ENCODE measurements at regions not wholly inside any gene's neighbourhood (a gene's known extent, or its start where the extent isn't known, plus 50 kb on each side); places are given as distances from the start of the nearest gene placed in this dataset.

GRCh38 chr17:77684803-77685798 lies 273.4 kb upstream of the TNRC6C start:
- no peak for DNase-seq (ENCODE audit: low read depth)

DNA sequence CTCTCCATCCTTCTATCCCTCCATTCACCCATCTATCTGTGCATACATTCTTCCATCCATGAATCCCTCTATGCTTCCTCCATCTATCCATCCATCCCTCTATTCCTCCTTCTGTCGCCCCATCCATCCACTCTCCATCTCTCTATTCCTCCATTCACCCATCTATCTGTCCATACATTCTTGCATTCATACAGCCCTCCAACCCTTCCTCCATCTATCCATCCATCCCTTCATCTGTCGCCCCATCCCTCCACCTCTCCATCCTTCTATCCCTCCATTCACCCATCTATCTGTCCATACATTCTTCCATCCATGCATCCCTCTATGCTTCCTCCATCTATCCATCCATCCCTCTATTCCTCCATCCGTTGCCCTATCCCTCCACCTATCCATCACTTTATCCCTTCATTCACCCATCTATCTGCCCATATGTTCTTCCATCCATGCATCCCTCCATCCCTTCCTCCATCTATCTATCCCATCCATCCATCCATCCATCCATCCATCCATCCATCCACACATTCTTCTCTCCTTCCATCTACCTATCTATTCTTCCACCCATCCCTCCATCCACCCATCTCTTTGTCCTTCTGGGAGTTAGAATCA lies 272.5 kb upstream of the TNRC6C start:
- no peak for DNase-seq (ENCODE audit: low read depth)

GRCh38 chr17:77686903-77687302 lies 271.6 kb upstream of the TNRC6C start:
- DNase-seq (ENCODE audit: low read depth): no peak

DNA sequence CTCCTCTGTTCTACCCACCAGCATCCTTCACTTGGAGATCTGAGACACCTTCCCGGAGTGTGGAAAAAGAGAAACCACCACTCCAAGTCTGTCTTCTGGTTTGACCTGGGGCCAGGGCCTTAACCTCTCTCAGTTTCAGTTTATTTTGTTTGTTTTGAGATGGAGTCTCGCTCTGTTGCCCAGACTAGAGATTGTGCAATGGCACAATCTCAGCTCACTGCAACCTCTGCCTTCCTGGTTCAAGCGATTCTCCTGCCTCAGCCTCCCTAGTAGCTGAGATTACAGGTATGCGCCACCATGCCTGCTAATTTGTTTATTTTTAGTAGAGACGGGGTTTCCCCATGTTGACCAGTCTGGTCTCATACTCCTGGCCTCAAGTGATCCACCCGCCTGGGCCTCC lies 271.1 kb upstream of the TNRC6C start:
- DNase-seq (ENCODE audit: low read depth): no peak

GRCh38 chr17:77687921-77688320 lies 270.6 kb upstream of the TNRC6C start:
- no peak for DNase-seq (ENCODE audit: low read depth)

- no peak for DNase-seq (ENCODE audit: low read depth)
These were observed 270.1 kb upstream of the TNRC6C start for GRCh38 chr17:77688369-77688768.

DNA sequence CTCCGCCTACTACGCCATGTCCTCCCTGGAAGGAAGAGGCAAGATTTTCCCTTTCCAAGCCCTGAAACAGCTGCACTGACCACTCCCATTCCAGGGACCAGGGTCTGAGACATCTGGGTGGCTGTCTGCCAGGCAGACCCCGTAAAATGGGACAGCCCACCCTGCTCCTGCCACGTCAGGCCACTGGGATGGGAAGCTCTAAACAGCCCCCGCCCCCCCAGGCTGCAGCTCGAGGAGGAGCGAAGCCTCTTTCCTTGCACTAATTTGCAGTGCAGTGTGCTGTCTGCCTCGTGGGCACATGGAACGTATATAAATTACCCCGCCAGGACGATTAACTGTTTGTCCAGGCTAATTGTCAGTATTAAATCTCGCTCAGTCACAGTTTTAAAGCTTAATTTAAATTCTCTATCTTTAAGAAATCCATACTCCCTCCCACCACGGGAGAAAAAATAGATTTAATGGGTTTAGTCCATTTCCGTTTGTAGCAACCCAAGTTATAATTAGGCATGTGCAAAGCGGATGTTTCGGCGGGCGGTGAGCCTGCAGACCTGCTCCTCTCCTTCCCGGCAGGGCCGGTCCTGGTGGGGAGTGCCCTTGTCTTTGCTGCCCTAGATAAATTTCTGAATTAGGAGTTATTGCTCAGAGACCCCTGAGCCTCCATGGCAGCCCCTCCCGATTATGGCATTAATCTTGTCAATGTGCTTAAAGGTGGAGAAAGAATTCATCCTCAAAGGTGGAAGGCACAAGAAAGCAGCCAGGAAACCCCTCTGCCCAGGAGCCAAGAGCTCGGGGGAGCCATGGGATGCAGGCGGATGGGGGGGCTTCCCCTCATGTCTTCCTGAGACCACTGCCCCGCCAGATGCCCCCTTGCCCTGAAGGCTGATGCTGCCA lies 268.0 kb upstream of the TNRC6C start:
- DNase-seq (ENCODE audit: low read depth): no peak

DNA sequence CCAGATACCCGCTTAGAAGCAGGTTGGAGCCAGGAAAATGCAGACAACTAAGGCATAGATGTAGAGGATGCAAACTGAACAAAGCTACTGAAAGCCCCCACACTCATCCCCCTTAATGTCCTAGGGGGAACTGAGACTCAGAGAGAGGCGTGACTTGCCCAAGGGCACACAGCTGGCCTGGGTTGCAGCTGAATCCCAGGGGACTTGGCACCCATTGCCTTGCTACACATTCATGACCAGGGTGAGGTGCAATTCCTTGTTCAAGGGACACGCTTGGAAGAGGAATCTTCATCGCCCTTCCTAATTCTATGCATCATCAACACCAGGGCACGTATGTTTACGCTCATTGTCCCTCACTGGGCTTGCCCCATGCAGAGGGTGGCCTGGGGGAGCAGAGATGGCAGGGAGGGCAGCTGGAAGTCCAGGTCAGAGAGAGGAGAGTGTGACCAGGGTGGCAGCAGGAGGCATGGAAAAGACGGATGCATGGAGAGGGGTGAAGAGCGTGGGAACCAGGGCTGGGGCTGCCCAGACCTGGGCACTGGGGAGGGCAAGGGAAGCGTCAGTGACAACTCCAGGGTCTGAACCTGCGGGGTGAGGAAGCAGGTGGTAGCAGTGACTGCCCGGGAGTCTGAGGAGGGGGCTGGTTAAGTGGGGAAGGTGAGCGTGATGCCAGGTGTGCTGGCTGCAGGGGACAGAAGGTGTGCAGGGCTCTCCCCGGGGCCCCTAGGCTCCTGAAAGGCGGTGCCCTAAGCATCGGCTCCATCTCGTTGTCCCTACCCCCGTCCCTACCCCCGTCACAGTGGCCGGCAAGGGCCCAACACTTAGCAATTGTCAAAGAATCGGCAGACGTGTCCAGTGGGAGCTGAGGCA lies 267.1 kb upstream of the TNRC6C start:
- DNase-seq (ENCODE audit: low read depth): no peak

DNA sequence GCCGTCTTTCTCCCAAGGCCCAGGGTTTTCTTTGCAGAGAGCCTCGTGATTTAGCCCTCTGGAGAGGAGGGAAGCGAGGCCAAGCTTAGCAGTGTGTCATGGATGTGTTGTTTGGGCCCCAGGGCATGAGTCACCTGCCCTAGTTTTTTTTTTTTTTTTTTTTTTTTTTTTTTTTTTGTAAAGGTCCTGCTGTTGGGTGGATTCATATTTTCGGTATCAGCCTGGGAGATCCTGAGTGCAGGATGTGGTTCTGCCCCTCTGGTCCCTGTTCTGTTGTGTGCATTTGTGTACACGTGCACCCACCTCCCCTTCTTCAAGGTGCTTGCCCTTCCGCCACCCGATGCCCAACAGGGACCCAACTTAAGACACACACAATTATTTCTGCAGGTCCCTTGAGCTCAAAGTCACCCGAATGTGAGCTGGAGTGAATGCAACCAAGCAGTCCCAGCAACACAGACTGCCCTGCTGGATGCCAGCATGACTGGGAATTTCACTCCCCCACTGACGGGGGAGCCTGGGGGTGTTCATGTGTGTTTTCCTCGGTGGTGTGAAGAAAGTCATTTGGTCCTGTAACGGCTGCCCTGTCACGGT lies 265.8 kb upstream of the TNRC6C start:
- DNase-seq (ENCODE audit: low read depth): peak; percentile 3

DNA sequence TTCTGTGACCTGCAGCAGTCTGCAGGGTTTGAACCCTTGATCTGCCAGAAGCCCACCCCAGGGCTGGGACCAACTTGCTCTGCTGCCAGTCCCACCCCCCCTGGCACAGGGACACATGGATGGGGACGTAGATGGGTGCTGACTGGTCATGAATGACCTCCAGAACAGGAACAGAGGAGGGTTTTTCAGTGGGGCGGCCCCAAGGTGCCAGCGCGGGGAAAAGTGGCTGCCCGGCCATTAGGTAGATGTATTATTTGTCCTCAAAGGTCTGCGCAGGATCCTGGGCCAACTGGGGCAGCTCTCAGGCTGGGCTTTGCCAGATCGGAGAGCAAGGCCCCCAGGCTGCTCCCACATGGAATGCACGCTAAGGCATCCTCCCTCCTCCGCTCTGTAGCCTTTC lies 265.2 kb upstream of the TNRC6C start:
- DNase-seq (ENCODE audit: low read depth): no peak

GRCh38 chr17:77693776-77694175 lies 264.7 kb upstream of the TNRC6C start:
- DNase-seq (ENCODE audit: low read depth): no peak

- no peak for DNase-seq (ENCODE audit: low read depth)
These were observed 263.8 kb upstream of the TNRC6C start for GRCh38 chr17:77694391-77695363.

DNA sequence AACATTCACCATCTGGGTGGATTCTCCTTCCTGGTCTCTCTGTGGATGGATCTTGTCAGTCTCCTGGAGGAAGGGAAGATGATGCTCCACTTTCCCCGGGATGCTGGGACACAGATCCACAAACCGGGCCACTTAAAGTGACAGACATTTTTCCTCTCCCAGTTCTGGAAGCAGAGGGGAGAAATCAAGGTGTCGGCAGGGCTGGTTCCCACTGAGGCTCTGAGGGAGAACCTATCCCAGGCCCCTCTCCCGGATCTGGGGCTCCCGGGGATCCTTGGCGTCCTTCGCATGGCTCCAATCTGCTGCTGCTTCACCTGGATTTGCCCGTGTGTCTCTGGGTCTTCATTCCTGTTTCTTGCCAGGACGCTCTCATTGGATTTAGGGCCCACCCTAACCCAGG lies 263.1 kb upstream of the TNRC6C start:
- no peak for DNase-seq (ENCODE audit: low read depth)

DNA sequence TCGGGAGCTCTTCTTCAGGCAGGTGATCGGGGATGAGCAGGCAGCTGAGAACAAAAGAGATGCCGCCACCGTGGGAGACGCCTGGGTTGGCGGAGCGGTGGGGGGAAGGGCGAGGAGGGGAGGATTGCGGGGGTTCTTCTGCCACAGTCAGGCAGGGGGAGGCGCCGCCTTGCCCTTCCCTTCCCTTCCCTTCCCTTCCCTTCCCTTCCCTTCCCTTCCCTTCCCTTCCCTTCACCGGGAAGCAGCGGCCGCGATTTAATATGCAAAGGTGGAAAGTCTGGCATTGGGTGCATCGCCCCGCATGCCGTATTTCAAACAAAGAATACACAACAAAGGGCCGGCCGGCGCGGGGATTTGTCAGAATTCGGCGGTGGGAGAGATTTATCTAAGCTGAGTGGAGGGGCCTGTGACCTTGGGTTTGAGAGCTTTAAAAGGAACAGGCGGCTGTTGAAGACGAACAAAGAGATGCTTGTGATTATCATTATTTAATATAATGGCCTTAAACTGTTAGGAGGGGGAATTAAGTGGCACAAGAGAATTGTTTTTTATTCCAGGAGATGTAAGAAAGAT lies 262.3 kb upstream of the TNRC6C start:
- DNase-seq (ENCODE audit: low read depth): no peak

DNA sequence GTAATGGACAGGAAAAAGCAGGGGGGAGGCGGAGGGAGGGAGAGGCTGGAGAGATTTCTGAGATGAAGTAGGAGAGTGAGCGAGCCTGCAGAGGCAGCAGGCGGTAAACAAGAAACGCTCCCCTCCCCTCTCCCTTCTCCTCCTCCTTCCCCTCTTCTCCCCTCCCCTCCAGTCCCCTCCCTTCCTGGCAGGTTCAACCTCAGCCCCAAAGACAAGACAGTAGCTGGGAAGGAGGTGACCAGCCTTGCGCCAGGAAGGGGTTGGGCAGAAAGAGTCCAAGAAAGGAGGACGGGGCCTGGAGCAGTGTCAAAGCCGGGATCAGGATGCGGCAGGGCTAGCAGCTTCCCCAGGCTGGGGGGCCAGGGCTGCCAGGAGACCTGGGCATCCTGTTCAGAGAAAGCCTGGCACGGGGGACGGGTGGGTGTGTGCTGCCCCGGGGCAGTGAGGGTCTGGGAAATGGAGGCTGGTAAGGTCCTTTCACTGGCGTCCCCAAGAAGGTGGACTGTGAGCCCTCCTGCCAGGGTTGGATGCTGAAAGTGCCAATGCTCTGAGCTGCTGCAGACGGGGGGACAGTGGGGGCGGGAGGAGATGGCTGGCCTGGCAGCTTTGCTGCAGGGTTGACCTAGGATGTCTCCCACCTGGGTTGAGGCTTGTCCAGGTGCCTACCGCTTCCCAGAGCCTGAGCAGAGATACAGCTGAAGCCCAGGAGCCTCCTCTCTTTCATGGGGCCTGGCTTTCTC lies 261.6 kb upstream of the TNRC6C start:
- DNase-seq (ENCODE audit: low read depth): no peak

- DNase-seq (ENCODE audit: low read depth): no peak
These were observed 260.8 kb upstream of the TNRC6C start for GRCh38 chr17:77697480-77698400.

DNA sequence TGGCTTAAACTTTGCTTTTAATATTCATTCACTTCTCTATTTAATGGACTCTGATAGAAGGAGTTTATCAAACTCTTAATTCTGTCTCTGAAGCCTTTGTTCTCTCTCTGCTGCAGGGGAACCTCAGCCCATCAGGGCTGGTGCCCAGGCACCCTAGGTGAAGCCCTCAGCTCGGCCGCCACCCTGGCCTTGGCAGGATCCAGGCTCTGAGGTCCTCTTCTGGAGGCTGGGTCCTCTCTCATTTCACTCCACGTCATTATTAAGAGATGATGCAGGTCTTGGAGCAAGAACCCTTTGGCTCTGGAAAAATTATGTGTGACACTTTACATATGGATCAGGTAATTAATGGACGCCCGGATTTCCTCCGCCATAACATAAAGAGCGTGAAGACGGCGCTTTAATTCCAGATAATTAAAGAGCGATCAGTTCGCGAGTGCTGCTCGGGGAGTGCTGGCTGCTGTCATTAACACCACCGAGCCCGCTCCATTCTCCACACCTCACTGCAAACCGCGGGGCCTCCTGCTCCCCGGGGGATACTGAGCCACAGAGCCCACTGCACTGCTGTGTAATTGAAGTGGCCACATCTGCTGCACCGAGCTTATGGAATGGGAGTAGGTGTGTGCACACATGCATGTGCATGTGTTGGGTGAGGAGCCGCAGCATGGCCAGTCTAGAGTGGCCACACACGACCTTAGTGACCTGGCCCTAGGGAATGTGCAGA lies 259.4 kb upstream of the TNRC6C start:
- DNase-seq (ENCODE audit: low read depth): no peak

Data from activated T-cell treated with anti-CD3 and anti-CD28 coated beads for 48 hours (primary cell).